DOHH2 (cell line): ENCODE measurements at regions not wholly inside any gene's neighbourhood (a gene's known extent, or its start where the extent isn't known, plus 50 kb on each side); places are given as distances from the start of the nearest gene placed in this dataset.

ENCODE experiments used
- H3F3A ChIP-seq: fragments of 200-600 bp; sonication (generic), shearing (Covaris generic); 2 replicates; pipeline ENCODE4 v1.6.0; 2016; ENCODE audit warnings: antibody characterized with exemption, mild to moderate bottlenecking; ENCODE audit not compliant: control insufficient read depth, insufficient read depth
- H3K27ac ChIP-seq: fragments of 200-600 bp; sonication (generic); 2 replicates; pipeline ENCODE4 v1.5.1; 2014; ENCODE audit warnings: low read depth, mild to moderate bottlenecking, low read length, moderate library complexity
- H3K27me3 ChIP-seq: fragments of 200-600 bp; sonication (generic); 2 replicates; pipeline ENCODE4 v1.6.1; 2014; ENCODE audit warnings: mild to moderate bottlenecking, low read length, mixed read lengths; ENCODE audit not compliant: control insufficient read depth
- H3K36me3 ChIP-seq: fragments of 200-600 bp; sonication (generic); 2 replicates; pipeline ENCODE4 v1.6.1; 2014; ENCODE audit warnings: mild to moderate bottlenecking, low read length, moderate library complexity, mixed read lengths; ENCODE audit not compliant: control insufficient read depth
- H3K4me1 ChIP-seq: fragments of 200-600 bp; sonication (generic); 2 replicates; pipeline ENCODE4 v1.6.1; 2014; ENCODE audit warnings: mild to moderate bottlenecking, low read length, mixed read lengths; ENCODE audit not compliant: control insufficient read depth
- H3K4me2 ChIP-seq: fragments of 200-600 bp; sonication (generic); 2 replicates; pipeline ENCODE4 v1.6.0; 2014; ENCODE audit warnings: mild to moderate bottlenecking, low read length, moderate library complexity
- H3K4me3 ChIP-seq: fragments of 200-600 bp; sonication (generic); 2 replicates; pipeline ENCODE4 v1.5.1; 2014; ENCODE audit warnings: mild to moderate bottlenecking, low read length, mixed read lengths
- H3K79me2 ChIP-seq: fragments of 200-600 bp; sonication (generic); 2 replicates; pipeline ENCODE4 v1.6.1; 2014; ENCODE audit warnings: mild to moderate bottlenecking, low read length, mixed read lengths; ENCODE audit not compliant: control insufficient read depth
- H3K9me2 ChIP-seq: fragments of 200-600 bp; sonication (generic); replicated peaks from 2 replicates; pipeline ENCODE4 v1.6.1; 2014; ENCODE audit warnings: mild to moderate bottlenecking, low read length, mixed read lengths; ENCODE audit not compliant: control insufficient read depth
- H3K9me3 ChIP-seq: fragments of 200-600 bp; sonication (generic); 2 replicates; pipeline ENCODE4 v1.6.1; 2014; ENCODE audit warnings: antibody characterized with exemption, low read length, mixed read lengths; ENCODE audit not compliant: control insufficient read depth, insufficient read depth
- H4K20me1 ChIP-seq: fragments of 200-600 bp; sonication (generic); 2 replicates; pipeline ENCODE4 v1.6.0; 2014; ENCODE audit warnings: low read depth, mild to moderate bottlenecking, antibody characterized with exemption, low read length, moderate library complexity; ENCODE audit not compliant: control insufficient read depth, insufficient read depth
- EZH2phosphoT487 ChIP-seq: fragments of 200-600 bp; sonication (generic); IDR thresholded peaks from 2 replicates; pipeline ENCODE4 v1.6.1; 2017; ENCODE audit warnings: borderline replicate concordance, mild to moderate bottlenecking, antibody characterized with exemption, low read length, moderate library complexity, mixed read lengths
- TF ChIP-seq, protein P1 (sequence below): fragments of 200-600 bp; sonication (generic); IDR thresholded peaks from one replicate; pipeline ENCODE4 v1.5.1; 2014; ENCODE audit warnings: antibody characterized with exemption, mild to moderate bottlenecking, low read depth, low read length; ENCODE audit not compliant: poor library complexity, severe bottlenecking

DNA sequence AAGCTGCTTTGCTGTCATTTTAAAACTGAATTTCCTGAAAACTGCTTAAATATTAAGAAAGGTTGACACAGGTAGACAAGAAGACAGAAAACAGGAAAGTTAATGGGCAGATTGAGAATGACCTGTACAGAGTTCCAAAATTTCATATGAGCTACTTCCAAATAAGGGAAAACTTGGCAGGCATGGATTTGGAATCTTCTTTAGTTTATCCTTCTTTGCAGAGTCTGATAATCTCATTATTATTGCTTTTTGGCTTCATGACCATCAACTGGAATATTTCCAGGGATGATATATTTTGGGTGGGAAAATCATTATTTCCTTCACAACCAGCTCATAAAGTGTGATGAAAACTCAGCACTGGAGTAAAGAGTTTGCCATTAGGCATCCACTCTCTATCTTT lies 346.5 kb upstream of the NPVF start:
- Histone ChIP-seq H3F3A (no peaks in the 10 kb centered on the region), H3K36me3 (no peaks in the 10 kb centered on the region), H3K9me3 (no peaks in the 10 kb centered on the region), H3K4me3 (no peak overlapping the region), H4K20me1 (no peaks in the 10 kb centered on the region), H3K4me1 (no peaks in the 10 kb centered on the region), H3K9me2 (no peaks in the 10 kb centered on the region), H3K27ac (no peak overlapping the region), H3K27me3 (peaks cover 12% of the 10 kb centered on the region), H3K79me2 (no peaks in the 10 kb centered on the region), H3K4me2 (no peak overlapping the region)
- TF ChIP-seq, protein P1, sequence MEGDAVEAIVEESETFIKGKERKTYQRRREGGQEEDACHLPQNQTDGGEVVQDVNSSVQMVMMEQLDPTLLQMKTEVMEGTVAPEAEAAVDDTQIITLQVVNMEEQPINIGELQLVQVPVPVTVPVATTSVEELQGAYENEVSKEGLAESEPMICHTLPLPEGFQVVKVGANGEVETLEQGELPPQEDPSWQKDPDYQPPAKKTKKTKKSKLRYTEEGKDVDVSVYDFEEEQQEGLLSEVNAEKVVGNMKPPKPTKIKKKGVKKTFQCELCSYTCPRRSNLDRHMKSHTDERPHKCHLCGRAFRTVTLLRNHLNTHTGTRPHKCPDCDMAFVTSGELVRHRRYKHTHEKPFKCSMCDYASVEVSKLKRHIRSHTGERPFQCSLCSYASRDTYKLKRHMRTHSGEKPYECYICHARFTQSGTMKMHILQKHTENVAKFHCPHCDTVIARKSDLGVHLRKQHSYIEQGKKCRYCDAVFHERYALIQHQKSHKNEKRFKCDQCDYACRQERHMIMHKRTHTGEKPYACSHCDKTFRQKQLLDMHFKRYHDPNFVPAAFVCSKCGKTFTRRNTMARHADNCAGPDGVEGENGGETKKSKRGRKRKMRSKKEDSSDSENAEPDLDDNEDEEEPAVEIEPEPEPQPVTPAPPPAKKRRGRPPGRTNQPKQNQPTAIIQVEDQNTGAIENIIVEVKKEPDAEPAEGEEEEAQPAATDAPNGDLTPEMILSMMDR = no peak
- TF ChIP-seq EZH2phosphoT487 = no peak

DNA sequence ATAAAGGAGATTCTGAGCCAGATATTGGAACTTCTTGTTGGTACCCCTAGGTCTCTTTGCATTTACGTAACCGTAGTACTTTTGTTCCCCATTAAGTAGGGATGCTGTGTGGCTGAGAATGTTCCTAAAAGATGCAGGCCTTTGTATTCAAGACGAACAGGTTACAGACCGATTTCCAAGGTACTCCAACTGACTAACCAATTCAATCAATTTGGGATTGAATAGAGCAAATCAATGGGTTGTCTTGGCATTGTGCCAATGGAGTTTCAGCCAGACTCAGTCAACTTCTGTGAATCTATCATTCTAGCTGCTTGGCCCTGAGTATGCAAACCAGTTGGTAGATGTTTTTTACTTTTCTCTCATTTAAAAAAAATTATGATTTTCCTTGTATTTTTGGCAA lies 347.3 kb upstream of the NPVF start:
- Histone ChIP-seq H3K4me3 (no peak overlapping the region), H3K9me2 (no peaks in the 10 kb centered on the region), H3K4me2 (no peak overlapping the region)

DNA sequence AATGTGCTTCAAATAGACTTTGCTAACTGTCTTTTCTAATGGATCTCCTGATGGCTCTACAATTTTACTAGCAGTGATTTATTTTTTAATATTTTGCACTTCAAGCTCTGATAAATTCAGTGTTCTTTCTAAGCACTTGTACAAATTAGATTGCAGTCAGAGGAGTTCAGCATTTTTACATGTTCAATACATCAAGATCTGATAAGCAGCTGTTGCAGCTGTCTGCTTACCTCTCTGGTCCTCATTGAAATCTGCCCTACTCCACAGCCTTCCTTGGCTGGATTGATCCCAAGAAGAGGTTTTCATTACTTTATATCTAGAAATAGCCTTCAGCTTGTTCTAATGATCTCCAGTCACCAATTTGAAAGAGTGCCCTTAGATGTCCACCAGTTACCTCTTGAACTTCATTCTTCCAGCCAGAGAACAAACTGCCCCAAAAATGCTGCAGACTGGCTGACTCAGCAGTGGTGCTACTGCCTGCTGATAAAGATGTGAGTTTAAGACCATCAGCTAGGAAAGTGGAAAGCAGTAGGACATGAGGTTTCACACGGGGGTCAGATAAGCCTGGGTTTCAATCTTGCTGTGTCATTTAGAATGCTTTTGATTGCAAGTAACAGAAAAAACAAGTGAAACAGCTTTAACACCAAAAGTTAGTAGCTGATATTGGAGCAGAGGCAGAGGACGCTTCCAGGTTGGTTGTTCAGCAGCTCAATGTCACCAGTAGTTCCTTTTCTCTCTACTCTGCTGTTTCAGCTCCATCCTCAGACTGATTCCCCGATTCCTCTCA lies 350.9 kb upstream of the NPVF start:
- no peak overlapping the region for H3K27ac ChIP-seq
- H3K36me3 ChIP-seq = no peaks in the 10 kb centered on the region
- no peaks in the 10 kb centered on the region for H3K79me2 ChIP-seq
- no peaks in the 10 kb centered on the region for H3K9me3 ChIP-seq
- TF ChIP-seq, protein P1 = no peak
- no peak for TF ChIP-seq EZH2phosphoT487
- no peak overlapping the region for H3K4me2 ChIP-seq
- no peaks in the 10 kb centered on the region for H4K20me1 ChIP-seq
- no peak overlapping the region for H3K4me3 ChIP-seq
- H3K27me3 ChIP-seq = peaks cover 13% of the 10 kb centered on the region
- H3F3A ChIP-seq = no peaks in the 10 kb centered on the region
- no peaks in the 10 kb centered on the region for H3K9me2 ChIP-seq
- no peaks in the 10 kb centered on the region for H3K4me1 ChIP-seq

More for the DNA sequence above, 347.3 kb upstream of the NPVF start:
- Histone ChIP-seq H3K27me3 (peaks cover 14% of the 10 kb centered on the region), H3F3A (no peaks in the 10 kb centered on the region), H3K4me1 (no peaks in the 10 kb centered on the region), H4K20me1 (no peaks in the 10 kb centered on the region), H3K79me2 (no peaks in the 10 kb centered on the region), H3K27ac (no peak overlapping the region), H3K36me3 (no peaks in the 10 kb centered on the region), H3K9me3 (no peaks in the 10 kb centered on the region)
- no peak for TF ChIP-seq EZH2phosphoT487
- TF ChIP-seq, protein P1 = no peak

DNA sequence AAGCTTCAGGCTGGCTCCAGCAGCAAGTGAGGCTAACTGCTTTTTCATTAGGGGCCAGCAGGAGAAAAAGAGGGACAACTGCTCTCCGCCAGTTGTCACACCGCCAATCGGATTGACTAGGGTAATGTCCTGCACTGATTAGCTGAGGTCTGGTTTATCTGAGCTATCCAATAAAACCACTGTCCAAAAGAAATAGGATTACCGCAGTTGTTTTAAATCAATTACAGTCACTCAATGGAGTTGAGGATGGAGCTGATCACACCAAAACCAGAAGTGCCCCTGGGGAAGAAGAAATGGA lies 351.4 kb upstream of the NPVF start:
- Histone ChIP-seq H3K27ac (no peak overlapping the region), H3K36me3 (no peaks in the 10 kb centered on the region), H3K4me2 (no peak overlapping the region), H3K4me1 (no peaks in the 10 kb centered on the region), H3K4me3 (no peak overlapping the region), H3K27me3 (peaks cover 13% of the 10 kb centered on the region), H3K9me3 (no peaks in the 10 kb centered on the region), H3F3A (no peaks in the 10 kb centered on the region), H4K20me1 (no peaks in the 10 kb centered on the region), H3K79me2 (no peaks in the 10 kb centered on the region), H3K9me2 (no peaks in the 10 kb centered on the region)
- TF ChIP-seq EZH2phosphoT487 = no peak
- TF ChIP-seq, protein P1 = no peak
